ENCODE measurements at regions not wholly inside any gene's neighbourhood (a gene's known extent, or its start where the extent isn't known, plus 50 kb on each side); places are given as distances from the start of the nearest gene placed in this dataset.
A peak's percentile ranks its signal among the peaks of the same experiment; 100 is the strongest.

- DNase-seq (ENCODE audit: low read depth), result no peak
Observed at GRCh38 chr1:8115031-8115768, 89.1 kb upstream of the ERRFI1 start.

DNA sequence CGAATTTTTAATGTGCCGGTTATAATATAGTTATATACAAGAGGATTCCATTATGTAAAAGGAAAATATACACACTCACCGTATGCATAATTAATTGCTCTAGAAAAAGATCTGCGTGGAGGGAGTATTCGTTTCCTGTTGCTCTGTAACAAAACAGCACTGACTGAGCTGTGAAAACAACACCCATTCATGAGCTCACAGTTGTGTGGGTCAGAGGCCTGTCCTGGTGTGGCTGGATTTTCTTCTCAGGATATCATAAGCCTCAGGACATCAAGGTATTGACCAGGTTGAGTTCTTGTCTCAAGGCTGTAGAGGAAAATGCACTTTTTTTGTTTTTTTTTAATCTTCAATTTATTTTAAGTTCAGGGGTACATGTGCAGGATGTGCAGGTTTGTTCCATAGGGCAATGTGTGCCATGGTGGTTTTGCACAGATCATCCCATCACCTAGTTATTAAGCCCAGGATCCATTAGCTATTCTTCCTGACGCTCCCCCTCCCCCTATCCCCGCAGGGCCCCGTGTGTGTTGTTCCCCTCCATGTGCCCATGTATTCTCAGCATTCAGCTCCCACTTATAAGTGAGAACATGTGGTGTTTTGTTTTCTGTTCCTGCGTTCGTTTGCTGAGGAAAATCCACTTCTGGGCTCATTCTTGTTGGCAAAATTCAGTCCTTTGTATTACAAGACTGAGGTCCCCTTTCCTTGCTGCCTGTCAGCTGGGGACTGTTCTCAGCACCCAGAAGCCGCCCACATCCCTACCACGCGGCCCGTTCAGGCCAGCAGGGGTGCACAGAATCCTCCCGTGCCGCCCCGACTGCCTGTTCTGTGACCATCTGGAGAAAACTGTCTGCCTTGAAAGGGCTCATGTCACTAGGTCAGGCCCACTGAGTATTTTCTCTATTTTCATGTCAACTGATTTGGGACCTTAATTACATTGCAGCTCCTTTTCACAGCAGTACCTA, 87.4 kb upstream of the ERRFI1 start:
- DNase-seq (ENCODE audit: low read depth), result no peak

DNA sequence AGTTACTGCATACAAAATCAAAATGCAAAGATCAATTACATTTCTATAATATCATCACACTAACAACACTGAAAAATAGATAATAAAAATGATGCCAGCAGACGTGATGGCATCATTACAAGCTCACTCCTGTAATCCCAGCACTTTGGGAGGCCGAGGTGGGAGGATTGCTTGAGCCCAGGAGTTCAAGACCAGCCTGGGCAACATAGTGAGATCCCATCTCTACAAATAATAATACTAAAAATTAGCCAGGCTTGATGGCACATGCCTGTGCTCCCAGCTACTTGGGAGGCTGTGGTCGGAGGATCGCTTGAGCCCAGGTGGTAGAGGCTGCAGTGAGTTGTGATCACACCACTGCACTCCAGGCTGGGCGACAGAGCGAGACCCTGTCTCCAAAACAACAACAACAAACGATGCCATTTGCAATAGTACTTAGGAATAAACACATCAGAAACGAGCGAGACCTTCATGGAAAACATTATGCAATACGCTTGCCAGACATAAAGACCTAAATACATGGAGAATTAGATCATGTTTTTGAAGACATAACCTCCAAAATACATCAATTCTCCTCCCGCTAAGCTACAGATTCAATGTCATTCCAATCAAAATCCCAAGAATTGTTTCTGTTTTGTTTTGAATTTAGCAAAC, 86.6 kb upstream of the ERRFI1 start:
- DNase-seq (ENCODE audit: low read depth), result no peak

- DNase-seq (ENCODE audit: low read depth), result no peak
Observed at GRCh38 chr1:8111560-8111959, 85.5 kb upstream of the ERRFI1 start.

DNA sequence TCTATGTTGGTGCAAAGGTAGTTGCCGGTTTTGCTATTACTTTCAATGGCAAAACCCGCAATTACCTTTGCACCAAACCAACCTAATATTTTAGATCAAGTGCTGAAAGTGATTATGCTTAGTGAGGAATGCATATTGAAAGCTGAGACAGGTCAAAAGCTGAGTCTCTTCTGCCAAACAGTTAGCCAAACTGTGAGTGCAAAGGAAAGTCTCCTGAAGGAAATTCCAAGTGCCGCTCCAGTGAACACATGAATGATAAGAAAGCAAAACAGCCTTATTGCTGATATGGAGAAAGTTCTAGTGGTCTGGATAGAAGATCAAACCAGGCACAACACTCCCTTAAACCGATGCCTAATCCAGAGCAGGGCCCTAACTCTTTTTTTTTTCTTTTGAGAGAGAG, 83.1 kb upstream of the ERRFI1 start:
- DNase-seq (ENCODE audit: low read depth), result no peak

DNA sequence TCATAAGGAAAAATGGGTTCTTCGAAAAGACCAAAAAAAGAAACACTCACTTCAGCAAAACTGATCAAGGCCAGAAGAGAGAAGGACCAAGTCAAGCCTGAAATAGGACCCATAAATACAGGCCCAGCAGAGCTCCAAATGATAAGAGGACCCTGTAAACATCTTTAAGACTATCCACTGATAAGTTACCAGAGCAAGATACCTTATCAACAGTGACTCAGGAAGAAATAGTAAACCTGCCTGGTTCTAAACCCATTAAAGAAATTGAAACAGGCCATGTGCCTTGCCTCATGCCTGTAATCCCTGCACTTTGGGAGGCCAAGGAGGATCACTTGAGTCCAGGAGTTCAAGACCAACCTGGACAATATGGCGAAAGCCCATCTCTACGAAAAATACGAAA, 81.8 kb upstream of the ERRFI1 start:
- no peak for DNase-seq (ENCODE audit: low read depth)

GRCh38 chr1:8104278-8105236, 78.4 kb upstream of the ERRFI1 start:
- no peak for DNase-seq (ENCODE audit: low read depth)

DNA sequence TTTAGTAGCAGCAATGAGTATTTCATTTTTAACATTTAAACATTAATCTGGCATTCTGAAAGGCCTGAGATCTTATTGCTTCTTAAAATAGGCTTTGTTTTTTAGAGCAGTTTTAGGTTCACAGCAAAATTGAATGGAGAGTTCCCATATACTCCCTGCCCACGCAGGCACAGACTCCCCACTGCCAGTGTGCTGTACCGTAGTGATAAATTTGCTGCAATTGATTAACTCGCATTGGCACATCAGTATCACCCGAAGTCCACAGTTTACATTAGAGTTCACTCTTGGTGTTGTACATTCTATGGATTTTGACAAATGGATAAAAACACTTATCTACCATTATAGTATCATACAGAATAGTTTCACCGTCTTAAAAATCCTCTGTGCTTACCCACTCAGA, 71.8 kb upstream of the ERRFI1 start:
- DNase-seq (ENCODE audit: low read depth), result no peak

DNA sequence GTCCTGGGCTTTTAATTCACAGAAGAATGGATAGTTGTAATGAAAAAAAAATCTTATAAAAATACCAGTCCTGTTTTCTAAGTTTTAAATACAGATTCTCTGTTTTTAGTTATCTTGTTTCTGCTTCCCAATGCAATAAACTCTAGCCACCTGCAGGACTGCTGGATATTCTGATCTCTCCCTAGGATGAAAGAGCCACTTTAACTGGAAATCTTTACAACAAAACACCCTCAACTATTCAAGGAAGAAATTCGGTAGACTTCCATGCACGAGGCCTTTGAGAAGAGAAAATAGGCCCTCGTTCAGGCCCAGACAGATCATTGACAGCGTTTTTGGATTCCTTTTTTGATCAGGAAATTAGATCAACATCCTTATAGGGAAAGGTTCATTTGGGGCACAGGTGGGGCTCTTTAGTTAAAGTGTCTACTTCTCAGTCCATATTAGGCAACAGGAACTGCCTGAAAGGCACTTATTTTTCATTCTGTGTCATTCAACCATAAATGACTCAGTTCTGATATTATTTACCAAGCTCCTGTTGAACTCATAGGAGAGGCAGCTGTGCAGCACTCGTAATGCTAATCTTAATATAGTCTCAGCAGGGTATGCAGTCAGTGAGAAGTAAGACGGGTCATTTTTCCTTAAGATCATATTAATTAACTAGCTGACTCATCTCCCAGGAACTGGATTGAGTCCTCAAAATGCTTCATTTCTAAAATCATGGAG, 71.1 kb upstream of the ERRFI1 start:
- peak; percentile 92 for DNase-seq (ENCODE audit: low read depth)

- peak; percentile 96 for DNase-seq (ENCODE audit: low read depth)
Observed at GRCh38 chr1:8096105-8097011, 70.2 kb upstream of the ERRFI1 start.

DNA sequence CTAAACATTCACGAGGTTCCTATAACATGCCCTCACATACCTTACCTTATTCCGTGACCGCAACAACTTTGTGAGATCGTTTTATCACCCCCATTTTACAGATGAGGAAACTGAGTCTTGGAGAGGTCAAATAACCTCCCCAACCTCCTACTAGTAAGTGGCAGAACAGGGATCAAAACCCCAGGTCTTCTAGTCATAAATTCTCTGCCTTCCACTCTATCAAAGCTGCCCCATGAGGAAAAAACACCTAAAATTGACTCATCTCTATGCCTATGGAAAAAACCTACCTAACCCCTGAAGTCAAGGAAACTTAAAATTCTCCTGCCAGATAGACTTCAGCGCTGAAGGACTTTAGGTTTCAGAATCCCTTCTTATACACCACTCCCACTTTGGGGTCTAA, 69.5 kb upstream of the ERRFI1 start:
- no peak for DNase-seq (ENCODE audit: low read depth)

DNA sequence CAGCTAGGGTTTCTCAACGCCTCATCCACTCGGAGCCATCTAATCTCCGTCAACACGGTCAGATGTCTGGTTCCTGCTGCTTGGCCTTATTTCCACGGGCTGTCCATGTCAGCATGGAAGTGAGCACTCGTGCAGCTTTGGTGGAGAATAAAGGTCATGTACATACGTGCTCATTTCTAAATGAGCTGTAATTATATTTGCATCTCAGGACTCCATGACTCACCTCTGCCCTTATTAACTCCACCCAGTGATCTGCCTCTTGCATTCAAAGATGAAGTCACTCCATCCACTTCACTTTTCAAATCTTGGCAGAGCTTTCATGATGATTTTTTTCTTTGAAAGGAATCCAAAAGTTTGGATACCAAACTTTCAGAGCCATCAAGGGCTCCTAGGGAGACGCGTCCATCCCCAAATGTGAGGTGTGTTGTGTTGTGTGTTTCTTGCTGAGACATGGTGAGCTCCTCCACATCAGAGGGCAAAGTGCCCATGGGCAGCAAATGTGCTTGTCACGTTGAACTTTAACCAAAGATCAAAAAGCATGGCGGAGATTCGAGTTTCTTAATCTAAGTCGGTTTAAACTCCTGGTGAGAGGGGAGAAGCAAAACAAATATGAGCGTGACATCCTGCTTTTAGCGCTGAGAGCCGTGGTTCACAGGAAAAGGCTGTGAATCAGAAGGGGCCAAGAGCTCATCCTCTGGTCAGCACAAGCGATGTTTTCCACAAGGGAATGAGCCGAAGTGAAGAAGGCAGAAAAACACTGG, 68.6 kb upstream of the ERRFI1 start:
- peak; percentile 73 for DNase-seq (ENCODE audit: low read depth)

DNA sequence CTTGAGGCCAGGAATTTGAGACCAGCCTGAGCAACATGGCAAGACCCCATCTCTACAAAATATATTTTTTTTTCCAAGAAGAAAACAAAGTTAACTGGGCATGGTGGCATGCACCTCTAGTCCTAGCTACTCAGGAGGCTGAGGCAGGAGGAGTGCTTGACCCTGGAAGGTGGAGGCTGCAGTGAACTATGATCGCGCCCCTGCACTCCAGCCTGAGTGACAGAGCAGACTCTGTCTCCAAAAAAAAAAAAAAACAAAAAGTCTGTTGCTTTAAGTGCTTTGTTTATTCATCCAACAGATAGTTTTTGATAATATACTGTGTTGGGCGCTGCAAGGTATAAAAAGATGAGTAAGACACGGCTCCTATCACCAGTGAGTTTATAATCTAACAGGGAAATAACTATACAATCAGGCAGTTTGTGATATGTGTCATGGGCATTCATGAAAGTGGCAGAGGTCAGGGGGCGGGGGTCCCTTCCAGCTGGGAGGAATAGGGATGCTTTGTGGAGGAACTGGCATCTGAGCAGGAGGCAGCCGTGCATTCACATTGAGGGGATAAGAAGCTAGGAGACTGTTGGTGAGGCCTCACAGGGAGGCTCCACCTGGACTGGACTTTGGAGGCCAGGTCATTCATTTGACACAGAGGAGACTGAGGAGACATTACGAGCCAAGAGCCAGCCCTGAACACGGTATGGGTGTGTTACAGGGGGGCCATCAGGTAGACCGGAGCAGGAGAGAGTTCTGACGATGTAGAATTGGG, 67.3 kb upstream of the ERRFI1 start:
- no peak for DNase-seq (ENCODE audit: low read depth)

DNA sequence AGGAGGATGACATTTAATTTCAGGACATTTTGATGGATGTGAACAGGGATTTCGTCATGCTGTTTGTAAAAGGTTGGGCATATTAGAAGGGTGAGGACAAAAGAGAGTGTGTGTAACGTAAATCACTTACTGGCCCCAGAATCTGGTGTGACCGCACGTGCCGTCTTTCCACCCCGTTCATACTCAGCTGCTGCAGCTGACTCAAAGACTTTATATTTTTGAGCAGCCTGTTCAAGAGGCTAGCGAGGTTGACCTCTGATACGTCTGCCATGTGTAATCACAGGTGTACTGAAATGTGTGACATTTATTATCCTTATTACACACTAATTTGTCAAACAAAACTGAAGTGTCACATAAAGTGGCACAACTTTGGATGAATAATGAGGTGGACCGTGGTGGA, 66.5 kb upstream of the ERRFI1 start:
- no peak for DNase-seq (ENCODE audit: low read depth)

- no peak for DNase-seq (ENCODE audit: low read depth)
Observed at GRCh38 chr1:8091691-8092090, 65.6 kb upstream of the ERRFI1 start.

DNA sequence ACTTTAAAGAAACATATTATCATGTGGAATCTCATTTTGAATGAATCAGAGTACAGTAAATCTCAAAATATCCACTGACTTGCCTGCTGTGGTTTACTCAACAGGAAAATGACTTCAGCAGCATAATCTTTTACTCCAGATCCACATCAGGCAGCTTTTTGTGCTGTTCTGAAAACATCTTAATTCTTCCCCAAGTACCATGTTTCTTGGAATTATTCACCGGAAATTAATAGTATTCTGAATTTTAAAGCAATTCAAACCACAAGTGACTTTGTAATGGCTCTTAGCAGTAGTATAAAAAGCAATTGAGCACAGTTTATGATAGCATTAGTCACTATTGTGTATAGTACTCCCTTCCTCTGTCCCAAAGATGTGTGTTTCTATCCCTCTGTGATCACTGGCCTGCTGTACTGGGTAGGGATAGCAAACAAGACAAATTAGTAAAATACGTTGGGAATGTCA, 64.2 kb upstream of the ERRFI1 start:
- peak; percentile 98 for DNase-seq (ENCODE audit: low read depth)

DNA sequence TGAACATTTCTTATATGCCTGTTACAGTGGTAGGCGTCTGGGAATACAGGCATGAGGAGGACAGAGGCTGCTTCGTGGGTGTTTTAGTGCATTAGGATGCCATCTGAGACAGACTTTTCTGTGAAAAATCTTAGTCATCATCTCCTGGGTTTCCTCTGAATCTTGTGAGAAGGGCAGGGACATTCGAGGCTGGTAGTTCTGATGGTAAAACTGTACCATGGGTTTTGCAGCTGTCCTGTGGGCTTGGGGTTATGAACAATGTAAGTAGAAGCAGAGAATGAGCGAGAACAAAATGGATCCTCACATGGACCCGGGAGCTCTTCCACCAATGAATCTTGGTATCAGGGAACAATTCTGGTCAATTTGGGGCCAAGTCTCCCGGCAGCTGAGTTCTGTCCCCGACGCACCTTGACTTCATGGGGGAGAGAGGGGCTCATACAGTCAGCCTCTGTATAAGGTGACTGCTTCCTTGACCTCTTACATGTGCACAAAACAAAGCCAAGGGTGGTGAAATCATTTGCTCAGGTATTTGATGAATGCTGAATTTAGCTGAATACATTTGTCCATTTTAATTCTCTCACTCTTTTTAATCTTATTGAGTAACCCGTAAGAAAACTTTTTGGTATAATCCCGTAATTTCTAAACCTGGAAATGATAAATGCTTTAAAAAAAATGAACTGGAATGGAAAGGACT, 63.6 kb upstream of the ERRFI1 start:
- peak; percentile 9 for DNase-seq (ENCODE audit: low read depth)

- no peak for DNase-seq (ENCODE audit: low read depth)
Observed at GRCh38 chr1:8086055-8086454, 59.9 kb upstream of the ERRFI1 start.
